HEK293T (cell line): ENCODE measurements at regions not wholly inside any gene's neighbourhood (a gene's known extent, or its start where the extent isn't known, plus 50 kb on each side); places are given as distances from the start of the nearest gene placed in this dataset.

ENCODE experiments used
- ARNT ChIP-seq: fragments of 450-650 bp; IDR thresholded peaks from 2 replicates; pipeline ENCODE4 v1.6.1; 2017; ENCODE audit warnings: mild to moderate bottlenecking
- BHLHE40 ChIP-seq: fragments of 450-650 bp; IDR thresholded peaks from 2 replicates; pipeline ENCODE4 v1.6.1; 2016; ENCODE audit warnings: mild to moderate bottlenecking, moderate library complexity, borderline replicate concordance
- CTBP1 ChIP-seq: fragments of 450-650 bp; IDR thresholded peaks from 2 replicates; pipeline ENCODE4 v1.6.1; 2016; ENCODE audit warnings: borderline replicate concordance
- ELF4 ChIP-seq: fragments of 450-650 bp; IDR thresholded peaks from 2 replicates; pipeline ENCODE4 v1.6.1; 2017; ENCODE audit warnings: antibody characterized with exemption
- FOXA1 ChIP-seq: fragments of 450-650 bp; IDR thresholded peaks from 2 replicates; pipeline ENCODE4 v1.6.1; 2016; ENCODE audit warnings: mild to moderate bottlenecking
- FOXM1 ChIP-seq: fragments of 450-650 bp; IDR thresholded peaks from 2 replicates; pipeline ENCODE4 v1.6.1; 2017; ENCODE audit warnings: mild to moderate bottlenecking, borderline replicate concordance
- HDGF ChIP-seq: fragments of 450-650 bp; IDR thresholded peaks from 2 replicates; pipeline ENCODE4 v1.6.1; 2017; ENCODE audit warnings: antibody characterized with exemption, borderline replicate concordance
- L3MBTL2 ChIP-seq: fragments of 450-650 bp; conservative IDR thresholded peaks from 2 replicates; pipeline ENCODE4 v1.6.1; 2016; ENCODE audit warnings: mild to moderate bottlenecking
- LEF1 ChIP-seq: fragments of 450-650 bp; IDR thresholded peaks from 2 replicates; pipeline ENCODE4 v1.6.1; 2017; ENCODE audit warnings: mild to moderate bottlenecking, borderline replicate concordance
- SP1 ChIP-seq: fragments of 450-650 bp; IDR thresholded peaks from 2 replicates; pipeline ENCODE4 v1.6.1; 2017
- SUZ12 ChIP-seq: fragments of 450-650 bp; IDR thresholded peaks from 2 replicates; pipeline ENCODE4 v1.6.1; 2016; ENCODE audit warnings: mild to moderate bottlenecking
- TARDBP ChIP-seq: fragments of 450-650 bp; IDR thresholded peaks from 2 replicates; pipeline ENCODE4 v1.6.1; 2016
- ZNF384 ChIP-seq: fragments of 450-650 bp; IDR thresholded peaks from 2 replicates; pipeline ENCODE4 v1.6.1; 2016

DNA sequence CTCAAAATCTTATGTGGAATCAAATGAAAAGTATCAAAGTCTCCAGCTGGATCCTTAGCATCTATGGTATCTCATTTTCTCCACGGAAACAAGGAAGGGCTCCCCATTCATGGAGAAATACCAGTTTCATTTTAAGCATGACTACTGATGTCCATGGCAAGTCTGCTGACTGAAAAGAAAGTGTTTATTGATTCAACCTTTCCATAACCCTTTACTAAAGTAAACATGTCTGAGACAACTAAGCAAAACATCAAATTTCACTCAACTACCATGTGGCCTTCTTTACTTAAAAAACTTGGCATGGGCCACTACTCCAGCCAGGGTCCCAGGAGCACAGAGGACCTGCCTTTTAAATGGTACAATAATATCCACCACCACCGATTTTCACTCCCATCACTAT lies 928.0 kb upstream of the SOX9 start:
- no peak for TF ChIP-seq ARNT
- no peak for TF ChIP-seq FOXM1
- TF ChIP-seq CTBP1: no peak
- no peak for TF ChIP-seq L3MBTL2
- TF ChIP-seq SP1: no peak
- TF ChIP-seq BHLHE40: no peak
- TF ChIP-seq SUZ12: no peak
- TF ChIP-seq FOXA1: no peak
- TF ChIP-seq HDGF: no peak
- no peak for TF ChIP-seq ELF4
- TF ChIP-seq LEF1: no peak
- TF ChIP-seq TARDBP: no peak
- TF ChIP-seq ZNF384: no peak
